SJSA1 (cell line): ENCODE measurements at regions not wholly inside any gene's neighbourhood (a gene's known extent, or its start where the extent isn't known, plus 50 kb on each side); places are given as distances from the start of the nearest gene placed in this dataset.
"Not testable (repeated sequence)": the region's sequence is repeated elsewhere in the genome, so short reads cannot be mapped to it uniquely, and the experiment has no call there.

Source experiments
- DNase-seq, 2 experiments: peaks; one replicate each; pipeline ENCODE4 v3.0.0-alpha.2; 2015 to 2020; ENCODE audit warnings: low spot score in 2 of 2, low read depth in 1 of 2
- H3K27ac ChIP-seq: fragments of 250-450 bp; sonication (Bioruptor Pico); 2 replicates; pipeline ENCODE4 v1.5.1; 2020; ENCODE audit warnings: mild to moderate bottlenecking, moderate library complexity
- H3K27me3 ChIP-seq: fragments of 250-450 bp; sonication (Bioruptor Pico); replicated peaks from 2 replicates; pipeline ENCODE4 v1.5.1; 2020; ENCODE audit warnings: mild to moderate bottlenecking, moderate library complexity
- H3K36me3 ChIP-seq: fragments of 250-450 bp; sonication (Bioruptor Pico); 2 replicates; pipeline ENCODE4 v1.5.1; 2020; ENCODE audit warnings: mild to moderate bottlenecking
- H3K4me1 ChIP-seq: fragments of 250-450 bp; sonication (Bioruptor Pico); replicated peaks from 2 replicates; pipeline ENCODE4 v1.6.1; 2021; ENCODE audit warnings: mild to moderate bottlenecking
- H3K4me3 ChIP-seq: fragments of 250-450 bp; sonication (Bioruptor Pico); 2 replicates; pipeline ENCODE4 v1.5.1; 2020; ENCODE audit warnings: mild to moderate bottlenecking
- H3K9me3 ChIP-seq: fragments of 250-450 bp; sonication (Bioruptor Pico); replicated peaks from 2 replicates; pipeline ENCODE4 v1.5.1; 2020; ENCODE audit warnings: mild to moderate bottlenecking

GRCh38 chr2:90093571-90094270 is 1402.2 kb downstream of the RPIA start:
- H3K9me3 ChIP-seq, H3K36me3 ChIP-seq, H3K27me3 ChIP-seq, H3K27ac ChIP-seq, H3K4me1 ChIP-seq, H3K4me3 ChIP-seq, DNase-seq: not testable (repeated sequence)

- H3K27me3 ChIP-seq, H3K4me1 ChIP-seq, H3K27ac ChIP-seq, H3K9me3 ChIP-seq, DNase-seq, H3K36me3 ChIP-seq, H3K4me3 ChIP-seq: not testable (repeated sequence)
Measured at GRCh38 chr2:90097617-90098016, 1406.1 kb downstream of the RPIA start.

- not testable (repeated sequence) for H3K36me3 ChIP-seq, H3K27ac ChIP-seq, H3K4me1 ChIP-seq, H3K4me3 ChIP-seq, H3K9me3 ChIP-seq, H3K27me3 ChIP-seq, DNase-seq
Measured at GRCh38 chr2:90105142-90105541, 1413.7 kb downstream of the RPIA start.

GRCh38 chr2:90123409-90123808 is 1431.9 kb downstream of the RPIA start:
- not testable (repeated sequence) for DNase-seq, H3K9me3 ChIP-seq, H3K4me1 ChIP-seq, H3K4me3 ChIP-seq, H3K27me3 ChIP-seq, H3K36me3 ChIP-seq, H3K27ac ChIP-seq

GRCh38 chr2:90139046-90139445 is 1447.6 kb downstream of the RPIA start:
- H3K9me3 ChIP-seq, H3K4me1 ChIP-seq, H3K4me3 ChIP-seq, DNase-seq, H3K27ac ChIP-seq, H3K36me3 ChIP-seq, H3K27me3 ChIP-seq: not testable (repeated sequence)

- H3K4me3 ChIP-seq, H3K36me3 ChIP-seq, H3K9me3 ChIP-seq, DNase-seq, H3K27ac ChIP-seq, H3K27me3 ChIP-seq, H3K4me1 ChIP-seq: not testable (repeated sequence)
Measured at GRCh38 chr2:90141558-90141957, 1450.1 kb downstream of the RPIA start.

- not testable (repeated sequence) for H3K27me3 ChIP-seq, H3K9me3 ChIP-seq, H3K36me3 ChIP-seq, H3K4me3 ChIP-seq, H3K27ac ChIP-seq, H3K4me1 ChIP-seq
- DNase-seq = peak in 1 of 2 experiments; percentile 20
Measured at GRCh38 chr2:90151805-90152204, 1460.3 kb downstream of the RPIA start.

GRCh38 chr2:90170978-90171377 is 1479.5 kb downstream of the RPIA start:
- not testable (repeated sequence) for H3K27me3 ChIP-seq, H3K9me3 ChIP-seq, DNase-seq, H3K4me1 ChIP-seq, H3K36me3 ChIP-seq, H3K27ac ChIP-seq, H3K4me3 ChIP-seq

- H3K27me3 ChIP-seq, H3K4me3 ChIP-seq, H3K4me1 ChIP-seq, H3K36me3 ChIP-seq, DNase-seq, H3K9me3 ChIP-seq, H3K27ac ChIP-seq: not testable (repeated sequence)
Measured at GRCh38 chr2:90173081-90173480, 1481.6 kb downstream of the RPIA start.

- H3K4me3 ChIP-seq, H3K4me1 ChIP-seq, H3K27me3 ChIP-seq, H3K36me3 ChIP-seq, H3K27ac ChIP-seq, DNase-seq, H3K9me3 ChIP-seq: not testable (repeated sequence)
Measured at GRCh38 chr2:90179591-90179990, 1488.1 kb downstream of the RPIA start.

GRCh38 chr2:90207454-90208058 is 1516.1 kb downstream of the RPIA start:
- Histone ChIP-seq H3K27me3 (peaks cover 4% of the 10 kb centered on the region; the same call in 1 of the 2 replicates), H3K4me3 (no peak overlapping the region), H3K9me3 (no peaks in the 10 kb centered on the region), H3K4me1 (no peaks in the 10 kb centered on the region), H3K27ac (no peak overlapping the region), H3K36me3 (no peaks in the 10 kb centered on the region)
- peak in 1 of 2 experiments; percentile 25 for DNase-seq

- no peaks in the 10 kb centered on the region; the same call in 1 of the 2 replicates for H3K27me3 ChIP-seq
Measured at GRCh38 chr2:90209009-90209408, 1517.5 kb downstream of the RPIA start.

GRCh38 chr2:90209806-90210205 is 1518.3 kb downstream of the RPIA start:
- no peaks in the 10 kb centered on the region for H3K9me3 ChIP-seq
- H3K4me1 ChIP-seq = no peaks in the 10 kb centered on the region
- H3K27me3 ChIP-seq = no peaks in the 10 kb centered on the region
- H3K36me3 ChIP-seq = no peaks in the 10 kb centered on the region
- no peak overlapping the region for H3K27ac ChIP-seq
- no peak for DNase-seq
- no peak overlapping the region for H3K4me3 ChIP-seq

More at GRCh38 chr2:90209009-90209408, 1517.5 kb downstream of the RPIA start:
- no peaks in the 10 kb centered on the region for H3K4me1 ChIP-seq
- no peak overlapping the region for H3K27ac ChIP-seq
- no peaks in the 10 kb centered on the region for H3K9me3 ChIP-seq
- no peak overlapping the region for H3K4me3 ChIP-seq
- DNase-seq = no peak
- no peaks in the 10 kb centered on the region for H3K36me3 ChIP-seq

GRCh38 chr2:90215880-90216279 is 1524.4 kb downstream of the RPIA start:
- H3K27me3 ChIP-seq, H3K4me1 ChIP-seq, H3K9me3 ChIP-seq, DNase-seq, H3K27ac ChIP-seq, H3K4me3 ChIP-seq, H3K36me3 ChIP-seq: not testable (repeated sequence)

- not testable (repeated sequence) for H3K27me3 ChIP-seq, DNase-seq, H3K36me3 ChIP-seq, H3K4me3 ChIP-seq, H3K4me1 ChIP-seq, H3K9me3 ChIP-seq, H3K27ac ChIP-seq
Measured at GRCh38 chr2:90216801-90217200, 1525.3 kb downstream of the RPIA start.
